ENCODE measurements at regions not wholly inside any gene's neighbourhood (a gene's known extent, or its start where the extent isn't known, plus 50 kb on each side); places are given as distances from the start of the nearest gene placed in this dataset.

DNA sequence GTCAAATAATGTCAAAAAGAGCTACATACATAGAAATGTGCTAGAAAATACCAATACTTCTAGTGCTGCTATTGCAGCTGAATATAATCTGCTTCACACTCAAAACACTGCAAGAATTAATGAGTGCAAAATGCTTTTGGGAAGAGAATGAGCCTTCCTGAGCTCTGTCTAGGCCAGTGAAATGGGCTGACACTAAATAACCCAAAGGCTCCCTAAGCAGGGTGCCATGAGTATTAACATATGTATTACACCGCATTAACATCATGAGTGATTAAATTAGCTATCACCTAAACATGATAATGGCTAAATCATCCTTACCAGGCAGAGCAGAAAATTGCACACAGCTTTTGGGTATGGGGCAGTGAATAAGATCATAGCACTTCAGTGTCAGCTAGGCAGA is 806.3 kb upstream of the NECTIN3 start:
- H3K4me3 ChIP-seq (ENCODE audit: low read depth, low read length): no peak overlapping the region
- TF ChIP-seq, protein P1, sequence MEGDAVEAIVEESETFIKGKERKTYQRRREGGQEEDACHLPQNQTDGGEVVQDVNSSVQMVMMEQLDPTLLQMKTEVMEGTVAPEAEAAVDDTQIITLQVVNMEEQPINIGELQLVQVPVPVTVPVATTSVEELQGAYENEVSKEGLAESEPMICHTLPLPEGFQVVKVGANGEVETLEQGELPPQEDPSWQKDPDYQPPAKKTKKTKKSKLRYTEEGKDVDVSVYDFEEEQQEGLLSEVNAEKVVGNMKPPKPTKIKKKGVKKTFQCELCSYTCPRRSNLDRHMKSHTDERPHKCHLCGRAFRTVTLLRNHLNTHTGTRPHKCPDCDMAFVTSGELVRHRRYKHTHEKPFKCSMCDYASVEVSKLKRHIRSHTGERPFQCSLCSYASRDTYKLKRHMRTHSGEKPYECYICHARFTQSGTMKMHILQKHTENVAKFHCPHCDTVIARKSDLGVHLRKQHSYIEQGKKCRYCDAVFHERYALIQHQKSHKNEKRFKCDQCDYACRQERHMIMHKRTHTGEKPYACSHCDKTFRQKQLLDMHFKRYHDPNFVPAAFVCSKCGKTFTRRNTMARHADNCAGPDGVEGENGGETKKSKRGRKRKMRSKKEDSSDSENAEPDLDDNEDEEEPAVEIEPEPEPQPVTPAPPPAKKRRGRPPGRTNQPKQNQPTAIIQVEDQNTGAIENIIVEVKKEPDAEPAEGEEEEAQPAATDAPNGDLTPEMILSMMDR (IDR thresholded peaks at IDR 0.05; ENCODE audit: insufficient read depth, low read length, poor library complexity, severe bottlenecking): no peak
- no peak for DNase-seq (ENCODE audit: low read depth)

DNA sequence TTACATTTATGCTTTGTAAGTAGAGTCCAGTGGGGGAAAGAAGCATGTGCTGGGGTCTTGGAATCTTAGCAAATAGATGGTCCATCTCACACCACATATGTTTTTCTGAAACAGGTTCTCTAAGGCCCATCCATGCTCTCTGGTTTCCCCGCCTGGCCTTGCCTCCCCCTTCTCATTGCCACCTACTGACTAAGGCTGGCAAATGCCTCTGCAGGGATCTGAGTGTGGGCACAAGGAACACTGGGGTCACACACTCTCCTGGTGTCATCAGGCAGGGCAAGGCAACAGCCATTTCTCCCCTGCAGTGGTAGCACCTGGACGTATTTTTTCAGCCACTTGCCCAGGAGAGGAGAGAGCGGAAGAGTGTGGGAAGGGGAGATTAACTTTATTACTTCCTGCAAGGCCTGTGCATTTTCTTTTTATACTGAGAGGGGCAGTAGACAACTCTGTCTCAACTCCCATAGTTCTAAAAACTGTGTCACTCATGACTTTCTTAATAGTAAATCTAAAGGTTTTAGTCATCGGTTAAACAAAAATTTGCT is 804.2 kb upstream of the NECTIN3 start:
- no peak for DNase-seq (ENCODE audit: low read depth)
- TF ChIP-seq, protein P1 (IDR thresholded peaks at IDR 0.05; ENCODE audit: insufficient read depth, low read length, poor library complexity, severe bottlenecking): no peak
- H3K27me3 ChIP-seq (ENCODE audit: control insufficient read depth, insufficient read depth, low read length): no peaks in the 10 kb centered on the region
- no peaks in the 10 kb centered on the region for H3K36me3 ChIP-seq (ENCODE audit: control insufficient read depth, insufficient read depth, low read length)
- no peak overlapping the region for H3K4me3 ChIP-seq (ENCODE audit: low read depth, low read length)

More for the DNA sequence above, 806.3 kb upstream of the NECTIN3 start:
- Histone ChIP-seq H3K36me3 (ENCODE audit: control insufficient read depth, insufficient read depth, low read length) (no peaks in the 10 kb centered on the region), H3K27me3 (ENCODE audit: control insufficient read depth, insufficient read depth, low read length) (no peaks in the 10 kb centered on the region)

- Histone ChIP-seq H3K27me3 (ENCODE audit: control insufficient read depth, insufficient read depth, low read length) (no peaks in the 10 kb centered on the region), H3K36me3 (ENCODE audit: control insufficient read depth, insufficient read depth, low read length) (no peaks in the 10 kb centered on the region), H3K4me3 (ENCODE audit: low read depth, low read length) (no peak overlapping the region)
- TF ChIP-seq, protein P1 (IDR thresholded peaks at IDR 0.05; ENCODE audit: insufficient read depth, low read length, poor library complexity, severe bottlenecking): no peak
- DNase-seq (ENCODE audit: low read depth): no peak
Measured at GRCh38 chr3:110272525-110272924, 799.1 kb upstream of the NECTIN3 start.

GRCh38 chr3:110291886-110292501 is 779.6 kb upstream of the NECTIN3 start:
- no peak overlapping the region for H3K4me3 ChIP-seq (ENCODE audit: low read depth, low read length)
- no peaks in the 10 kb centered on the region for H3K27me3 ChIP-seq (ENCODE audit: control insufficient read depth, insufficient read depth, low read length)
- no peak for DNase-seq (ENCODE audit: low read depth)
- H3K36me3 ChIP-seq (ENCODE audit: control insufficient read depth, insufficient read depth, low read length): no peaks in the 10 kb centered on the region
- TF ChIP-seq, protein P1 (IDR thresholded peaks at IDR 0.05; ENCODE audit: insufficient read depth, low read length, poor library complexity, severe bottlenecking): no peak

DNA sequence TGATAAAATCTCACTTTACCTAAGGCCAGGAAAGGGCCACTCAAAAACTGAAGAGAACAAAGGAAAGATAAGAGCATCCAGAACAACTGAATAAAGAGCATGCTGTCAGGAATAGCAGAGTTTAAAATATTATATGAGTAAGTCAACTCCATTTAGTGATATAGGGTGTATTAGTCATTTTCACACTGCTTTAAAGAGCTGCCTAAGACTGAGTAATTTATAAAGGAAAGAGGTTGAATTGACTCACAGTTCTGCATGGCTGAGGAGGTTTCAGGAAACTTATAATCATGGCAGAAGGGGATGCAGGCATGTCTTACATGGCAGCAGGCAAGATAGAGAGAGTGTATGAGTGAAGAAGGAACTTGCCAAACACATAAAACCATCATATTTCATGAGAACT is 778.0 kb upstream of the NECTIN3 start:
- Histone ChIP-seq H3K36me3 (ENCODE audit: control insufficient read depth, insufficient read depth, low read length) (no peaks in the 10 kb centered on the region), H3K4me3 (ENCODE audit: low read depth, low read length) (no peak overlapping the region), H3K27me3 (ENCODE audit: control insufficient read depth, insufficient read depth, low read length) (no peaks in the 10 kb centered on the region)
- TF ChIP-seq, protein P1 (IDR thresholded peaks at IDR 0.05; ENCODE audit: insufficient read depth, low read length, poor library complexity, severe bottlenecking): no peak
- DNase-seq (ENCODE audit: low read depth): no peak

DNA sequence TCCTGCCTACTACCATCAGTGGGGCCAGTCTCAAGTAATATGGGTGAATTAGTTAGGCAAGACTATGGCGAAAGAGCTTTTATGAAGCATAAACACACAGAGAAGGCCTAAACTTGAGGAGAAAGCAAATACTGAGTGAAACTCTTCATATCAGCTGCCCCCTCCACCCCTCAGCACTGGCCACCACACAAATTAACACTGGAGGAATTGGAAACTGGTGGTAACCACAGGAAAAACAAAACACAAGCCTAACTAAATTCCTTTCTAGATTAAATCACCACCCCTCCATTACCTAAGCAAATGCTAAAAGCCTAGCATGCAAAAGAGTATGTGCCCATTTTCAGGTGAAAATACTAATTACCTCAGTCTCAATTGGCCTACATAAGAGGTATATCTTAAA is 774.7 kb upstream of the NECTIN3 start:
- TF ChIP-seq, protein P1 (IDR thresholded peaks at IDR 0.05; ENCODE audit: insufficient read depth, low read length, poor library complexity, severe bottlenecking): no peak
- no peak overlapping the region for H3K4me3 ChIP-seq (ENCODE audit: low read depth, low read length)
- no peak for DNase-seq (ENCODE audit: low read depth)
- no peaks in the 10 kb centered on the region for H3K36me3 ChIP-seq (ENCODE audit: control insufficient read depth, insufficient read depth, low read length)
- H3K27me3 ChIP-seq (ENCODE audit: control insufficient read depth, insufficient read depth, low read length): no peaks in the 10 kb centered on the region

All from kidney epithelial cell (primary cell).